Ascending aorta (tissue), 2 donors: ENCODE measurements at regions not wholly inside any gene's neighbourhood (a gene's known extent, or its start where the extent isn't known, plus 50 kb on each side); places are given as distances from the start of the nearest gene placed in this dataset.

ENCODE experiments used
- DNase-seq, 2 donors: peaks; one replicate each; pipeline ENCODE4 v3.0.0-alpha.2; 2019; ENCODE audit warnings: low spot score in 2 of 2
- H3K27ac ChIP-seq, 2 donors: fragments of 200-600 bp; sonication (generic); one replicate each; pipeline ENCODE4 v1.5.1; 2016 to 2017; ENCODE audit warnings: mild to moderate bottlenecking in 1 of 2
- H3K27me3 ChIP-seq: fragments of 200-600 bp; sonication (generic); one replicate; pipeline ENCODE4 v1.5.1; 2017
- H3K36me3 ChIP-seq, 2 donors: fragments of 200-600 bp; sonication (generic); one replicate each; pipeline ENCODE4 v1.5.1; 2016
- H3K4me1 ChIP-seq, 2 donors: fragments of 200-600 bp; sonication (generic); one replicate each; pipeline ENCODE4 v1.5.1; 2016 to 2017; ENCODE audit warnings: mild to moderate bottlenecking in 1 of 2
- H3K4me3 ChIP-seq, 2 donors: fragments of 200-600 bp; sonication (generic); one replicate each; pipeline ENCODE4 v1.5.1; 2016 to 2017; ENCODE audit warnings: mild to moderate bottlenecking in 1 of 2
- H3K9me3 ChIP-seq, 2 donors: fragments of 200-600 bp; sonication (generic); one replicate each; pipeline ENCODE4 v1.5.1; 2016
- CTCF ChIP-seq, 3 experiments: fragments of 200-600 bp in 2 of 3; fragments of 450-650 bp in 1 of 3; sonication (generic) in 2 of 3; IDR thresholded peaks; one replicate each; pipeline ENCODE4 v1.5.1; 2016 to 2019; ENCODE audit warnings: antibody characterized with exemption in 3 of 3, mild to moderate bottlenecking in 1 of 3, moderate library complexity in 1 of 3
- intact Hi-C: fragments of 100-400 bp; cut with DNase I; formaldehyde crosslinking; loops from one replicate; pipeline ENCODE4 v1.15.1; 2023

- H3K27ac ChIP-seq, result no peak overlapping the region
- TF ChIP-seq CTCF (IDR thresholded peaks at IDR 0.05), result no peak
- no peak overlapping the region for H3K4me3 ChIP-seq
- no peaks in the 10 kb centered on the region for H3K9me3 ChIP-seq
- intact Hi-C loops, result no loop called here
- no peaks in the 10 kb centered on the region for H3K36me3 ChIP-seq
- H3K27me3 ChIP-seq, result no peaks in the 10 kb centered on the region
- no peaks in the 10 kb centered on the region for H3K4me1 ChIP-seq
- no peak for DNase-seq
These were observed 655.3 kb upstream of the FAM98A start for GRCh38 chr2:34254272-34254878.

- no peak for TF ChIP-seq CTCF (IDR thresholded peaks at IDR 0.05)
- no peaks in the 10 kb centered on the region for H3K9me3 ChIP-seq
- intact Hi-C loops, result no loop called here
- H3K27ac ChIP-seq, result no peak overlapping the region
- DNase-seq, result no peak
- no peaks in the 10 kb centered on the region for H3K4me1 ChIP-seq
- H3K27me3 ChIP-seq, result no peaks in the 10 kb centered on the region
- H3K4me3 ChIP-seq, result no peak overlapping the region
- H3K36me3 ChIP-seq, result no peaks in the 10 kb centered on the region
These were observed 653.0 kb upstream of the FAM98A start for GRCh38 chr2:34252111-34252510.

- Histone ChIP-seq H3K36me3 (no peaks in the 10 kb centered on the region), H3K9me3 (no peaks in the 10 kb centered on the region), H3K27me3 (no peaks in the 10 kb centered on the region), H3K27ac (no peak overlapping the region), H3K4me1 (no peaks in the 10 kb centered on the region), H3K4me3 (no peak overlapping the region)
- intact Hi-C loops, result no loop called here
- no peak for DNase-seq
- no peak for TF ChIP-seq CTCF (IDR thresholded peaks at IDR 0.05)
These were observed 652.5 kb upstream of the FAM98A start for GRCh38 chr2:34251578-34251977.

- Histone ChIP-seq H3K36me3 (no peaks in the 10 kb centered on the region), H3K9me3 (no peaks in the 10 kb centered on the region), H3K27ac (no peak overlapping the region), H3K4me3 (no peak overlapping the region), H3K4me1 (no peaks in the 10 kb centered on the region), H3K27me3 (no peaks in the 10 kb centered on the region)
- DNase-seq, result no peak
- intact Hi-C loops, result no loop called here
- TF ChIP-seq CTCF (IDR thresholded peaks at IDR 0.05), result no peak
These were observed 645.1 kb upstream of the FAM98A start for GRCh38 chr2:34244195-34244594.

- no peak for DNase-seq
- Histone ChIP-seq H3K27ac (no peak overlapping the region), H3K27me3 (no peaks in the 10 kb centered on the region), H3K9me3 (no peaks in the 10 kb centered on the region), H3K36me3 (no peaks in the 10 kb centered on the region), H3K4me3 (no peak overlapping the region), H3K4me1 (no peaks in the 10 kb centered on the region)
- intact Hi-C loops, result no loop called here
- no peak for TF ChIP-seq CTCF (IDR thresholded peaks at IDR 0.05)
These were observed 643.6 kb upstream of the FAM98A start for GRCh38 chr2:34242763-34243123.
